Smooth muscle cell (in vitro differentiated cells): ENCODE measurements at regions not wholly inside any gene's neighbourhood (a gene's known extent, or its start where the extent isn't known, plus 50 kb on each side); places are given as distances from the start of the nearest gene placed in this dataset.

Experiments used
- DNase-seq: peaks from one replicate; lab custom pipeline; 2025; ENCODE audit not compliant: unreplicated experiment; lab: John Stamatoyannopoulos, UW
- H2AFZ ChIP-seq: fragments of 200-600 bp; sonication (generic); 2 replicates; pipeline ENCODE4 v1.6.0; 2016; ENCODE audit warnings: antibody characterized with exemption, low read depth, mild to moderate bottlenecking
- H3F3A ChIP-seq: fragments of 200-600 bp; sonication (generic); 2 replicates; pipeline ENCODE4 v1.6.0; 2017; ENCODE audit warnings: antibody characterized with exemption, low read depth
- H3K27ac ChIP-seq: fragments of 200-600 bp; sonication (generic); 2 replicates; pipeline ENCODE4 v1.5.1; 2016; ENCODE audit warnings: low read depth, mild to moderate bottlenecking
- H3K27me3 ChIP-seq: fragments of 200-600 bp; sonication (generic); 2 replicates; pipeline ENCODE4 v1.6.1; 2016; ENCODE audit warnings: low read depth, mild to moderate bottlenecking
- H3K36me3 ChIP-seq: fragments of 200-600 bp; sonication (generic); 2 replicates; pipeline ENCODE4 v1.5.1; 2016; ENCODE audit warnings: low read depth
- H3K4me1 ChIP-seq: fragments of 200-600 bp; sonication (generic); 2 replicates; pipeline ENCODE4 v1.5.1; 2016; ENCODE audit warnings: low read depth
- H3K4me2 ChIP-seq: fragments of 200-600 bp; sonication (generic); 2 replicates; pipeline ENCODE4 v1.6.0; 2016; ENCODE audit warnings: mild to moderate bottlenecking
- H3K4me3 ChIP-seq: fragments of 200-600 bp; sonication (generic); 2 replicates; pipeline ENCODE4 v1.5.1; 2016; ENCODE audit warnings: mild to moderate bottlenecking
- H3K79me2 ChIP-seq: fragments of 200-600 bp; sonication (generic); 2 replicates; pipeline ENCODE4 v1.6.0; 2016; ENCODE audit warnings: low read depth, mild to moderate bottlenecking
- H3K9ac ChIP-seq: fragments of 200-600 bp; sonication (generic); 2 replicates; pipeline ENCODE4 v1.6.0; 2016; ENCODE audit warnings: low read depth
- H3K9me3 ChIP-seq: fragments of 200-600 bp; sonication (generic); replicated peaks from 2 replicates; pipeline ENCODE4 v1.5.1; 2016; ENCODE audit warnings: low read depth
- H4K20me1 ChIP-seq: fragments of 200-600 bp; sonication (generic); 2 replicates; pipeline ENCODE4 v1.6.0; 2016; ENCODE audit warnings: low read depth
- CTCF ChIP-seq: fragments of 200-600 bp; sonication (generic); IDR thresholded peaks from 2 replicates; pipeline ENCODE4 v1.5.1; 2017; ENCODE audit warnings: borderline replicate concordance, mild to moderate bottlenecking, antibody characterized with exemption; ENCODE audit not compliant: insufficient read depth, poor library complexity, severe bottlenecking
- WGBS: methylation state at CpG from one replicate; pipeline ENCODE4 v1.1.7; 2016; ENCODE audit warnings: low lambda C conversion rate; 5-methylcytosine and 5-hydroxymethylcytosine counted together

GRCh38 chr6:164104432-164104831 lies 689.9 kb downstream of the QKI start:
- DNase-seq = no peak
- Histone ChIP-seq H3K9me3 (no peaks in the 10 kb centered on the region), H3K36me3 (no peaks in the 10 kb centered on the region), H3K79me2 (no peaks in the 10 kb centered on the region), H3K27me3 (no peaks in the 10 kb centered on the region), H3K4me1 (peaks cover 24% of the 10 kb centered on the region), H2AFZ (no peak overlapping the region), H3K9ac (no peak overlapping the region), H3K4me2 (no peak overlapping the region), H4K20me1 (no peaks in the 10 kb centered on the region), H3K27ac (no peak overlapping the region), H3F3A (no peaks in the 10 kb centered on the region), H3K4me3 (no peak overlapping the region)
- no peak for TF ChIP-seq CTCF
- WGBS = 77% methylated on average over 4 of the region's 4 CpGs

GRCh38 chr6:164102693-164103092 lies 688.2 kb downstream of the QKI start:
- WGBS = 83% methylated on average over 4 of the region's 4 CpGs
- Histone ChIP-seq H3K27me3 (no peaks in the 10 kb centered on the region), H2AFZ (no peak overlapping the region), H3K36me3 (no peaks in the 10 kb centered on the region), H3K4me3 (no peak overlapping the region), H3K4me2 (no peak overlapping the region), H4K20me1 (no peaks in the 10 kb centered on the region), H3K4me1 (peaks cover 30% of the 10 kb centered on the region), H3K27ac (no peak overlapping the region), H3K9me3 (no peaks in the 10 kb centered on the region), H3F3A (no peaks in the 10 kb centered on the region), H3K9ac (no peak overlapping the region), H3K79me2 (no peaks in the 10 kb centered on the region)
- TF ChIP-seq CTCF = no peak
- DNase-seq = no peak

- Histone ChIP-seq H3K79me2 (no peaks in the 10 kb centered on the region), H3F3A (no peaks in the 10 kb centered on the region), H3K4me1 (peaks cover 30% of the 10 kb centered on the region), H3K9me3 (no peaks in the 10 kb centered on the region), H3K9ac (no peak overlapping the region), H3K36me3 (no peaks in the 10 kb centered on the region), H3K4me2 (no peak overlapping the region), H2AFZ (no peak overlapping the region), H4K20me1 (no peaks in the 10 kb centered on the region), H3K27ac (no peak overlapping the region), H3K27me3 (no peaks in the 10 kb centered on the region), H3K4me3 (no peak overlapping the region)
- TF ChIP-seq CTCF = no peak
- 92% methylated on average over 2 of the region's 2 CpGs for WGBS
- DNase-seq = no peak
Measured at GRCh38 chr6:164101859-164102258, 687.3 kb downstream of the QKI start.

GRCh38 chr6:164099269-164099865 lies 684.8 kb downstream of the QKI start:
- Histone ChIP-seq H3K79me2 (no peaks in the 10 kb centered on the region), H4K20me1 (no peaks in the 10 kb centered on the region), H3K27me3 (no peaks in the 10 kb centered on the region), H3K4me2 (no peak overlapping the region), H3K36me3 (no peaks in the 10 kb centered on the region), H3K4me3 (no peak overlapping the region), H3K4me1 (peaks cover 30% of the 10 kb centered on the region), H3K9me3 (no peaks in the 10 kb centered on the region), H3K9ac (no peak overlapping the region), H2AFZ (no peak overlapping the region), H3F3A (no peaks in the 10 kb centered on the region), H3K27ac (no peak overlapping the region)
- 96% methylated on average over 22 of the region's 22 CpGs for whole genome bisulfite sequencing
- DNase-seq = no peak
- TF ChIP-seq CTCF = no peak
